ENCODE measurements at regions not wholly inside any gene's neighbourhood (a gene's known extent, or its start where the extent isn't known, plus 50 kb on each side); places are given as distances from the start of the nearest gene placed in this dataset.

GRCh38 chr4:108335081-108335480 lies 166.3 kb upstream of the LEF1 start:
- intact Hi-C loops (cut with micrococcal nuclease; ENCODE audit: unreplicated experiment), result no loop called here
- no peak for DNase-seq (ENCODE audit: low spot score)
- TF ChIP-seq, protein P1, sequence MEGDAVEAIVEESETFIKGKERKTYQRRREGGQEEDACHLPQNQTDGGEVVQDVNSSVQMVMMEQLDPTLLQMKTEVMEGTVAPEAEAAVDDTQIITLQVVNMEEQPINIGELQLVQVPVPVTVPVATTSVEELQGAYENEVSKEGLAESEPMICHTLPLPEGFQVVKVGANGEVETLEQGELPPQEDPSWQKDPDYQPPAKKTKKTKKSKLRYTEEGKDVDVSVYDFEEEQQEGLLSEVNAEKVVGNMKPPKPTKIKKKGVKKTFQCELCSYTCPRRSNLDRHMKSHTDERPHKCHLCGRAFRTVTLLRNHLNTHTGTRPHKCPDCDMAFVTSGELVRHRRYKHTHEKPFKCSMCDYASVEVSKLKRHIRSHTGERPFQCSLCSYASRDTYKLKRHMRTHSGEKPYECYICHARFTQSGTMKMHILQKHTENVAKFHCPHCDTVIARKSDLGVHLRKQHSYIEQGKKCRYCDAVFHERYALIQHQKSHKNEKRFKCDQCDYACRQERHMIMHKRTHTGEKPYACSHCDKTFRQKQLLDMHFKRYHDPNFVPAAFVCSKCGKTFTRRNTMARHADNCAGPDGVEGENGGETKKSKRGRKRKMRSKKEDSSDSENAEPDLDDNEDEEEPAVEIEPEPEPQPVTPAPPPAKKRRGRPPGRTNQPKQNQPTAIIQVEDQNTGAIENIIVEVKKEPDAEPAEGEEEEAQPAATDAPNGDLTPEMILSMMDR (conservative IDR thresholded peaks at IDR 0.05; ENCODE audit: low read length), result no peak
- H3K4me2 ChIP-seq (ENCODE audit: low read length), result no peak overlapping the region
- H3K4me3 ChIP-seq (ENCODE audit: low read depth, low read length, poor library complexity, severe bottlenecking), result no peak overlapping the region
- no peaks in the 10 kb centered on the region for H3K9me2 ChIP-seq (ENCODE audit: insufficient read depth, low read length)
- H3K27ac ChIP-seq (ENCODE audit: low read depth, low read length, poor library complexity, severe bottlenecking), result no peak overlapping the region
- no peaks in the 10 kb centered on the region for H3K79me2 ChIP-seq (ENCODE audit: insufficient read depth, low read depth, low read length)
- POLR2A ChIA-PET, result interaction anchor here (1.3 kb wide), 2 partner anchors 8 to 13 kb away, joined by 3 to 4 read pairs; no protein-coding TSS in a partner anchor
- no peaks in the 10 kb centered on the region for H3K4me1 ChIP-seq (ENCODE audit: insufficient read depth, low read length, poor library complexity, severe bottlenecking)
- H3K9me3 ChIP-seq (ENCODE audit: low read length), result no peaks in the 10 kb centered on the region
- H3K36me3 ChIP-seq (ENCODE audit: insufficient read depth, low read length), result no peaks in the 10 kb centered on the region
- no TSS peak for BruUV-seq (replicated peaks)
- H2AFZ ChIP-seq (ENCODE audit: low read length), result no peak overlapping the region
- CTCF ChIA-PET (ENCODE audit: unreplicated experiment), result no interaction called here
- no peaks in the 10 kb centered on the region for H4K20me1 ChIP-seq (ENCODE audit: insufficient read depth, low read length)

- DNase-seq (ENCODE audit: low spot score), result no peak
- no peak overlapping the region for H3K27ac ChIP-seq (ENCODE audit: low read depth, low read length, poor library complexity, severe bottlenecking)
- no peaks in the 10 kb centered on the region for H3K9me2 ChIP-seq (ENCODE audit: insufficient read depth, low read length)
- intact Hi-C loops (cut with micrococcal nuclease; ENCODE audit: unreplicated experiment), result no loop called here
- CTCF ChIA-PET (ENCODE audit: unreplicated experiment), result no interaction called here
- POLR2A ChIA-PET, result no interaction called here
- no peaks in the 10 kb centered on the region for H3K36me3 ChIP-seq (ENCODE audit: insufficient read depth, low read length)
- H3K79me2 ChIP-seq (ENCODE audit: insufficient read depth, low read depth, low read length), result no peaks in the 10 kb centered on the region
- no peaks in the 10 kb centered on the region for H4K20me1 ChIP-seq (ENCODE audit: insufficient read depth, low read length)
- no peak overlapping the region for H3K4me2 ChIP-seq (ENCODE audit: low read length)
- no peaks in the 10 kb centered on the region for H3K9me3 ChIP-seq (ENCODE audit: low read length)
- no TSS peak for BruUV-seq (replicated peaks)
- H3K4me1 ChIP-seq (ENCODE audit: insufficient read depth, low read length, poor library complexity, severe bottlenecking), result no peaks in the 10 kb centered on the region
- TF ChIP-seq, protein P1 (conservative IDR thresholded peaks at IDR 0.05; ENCODE audit: low read length), result no peak
- TF ChIP-seq EZH2phosphoT487 (IDR thresholded peaks at IDR 0.05; ENCODE audit: borderline replicate concordance, low read depth, low read length), result no peak
- no peak overlapping the region for H3K4me3 ChIP-seq (ENCODE audit: low read depth, low read length, poor library complexity, severe bottlenecking)
- H2AFZ ChIP-seq (ENCODE audit: low read length), result no peak overlapping the region
Observed at GRCh38 chr4:108334031-108334430, 165.3 kb upstream of the LEF1 start.

GRCh38 chr4:108333353-108333942 lies 164.7 kb upstream of the LEF1 start:
- Histone ChIP-seq H3K4me1 (ENCODE audit: insufficient read depth, low read length, poor library complexity, severe bottlenecking) (no peaks in the 10 kb centered on the region), H3K79me2 (ENCODE audit: insufficient read depth, low read depth, low read length) (no peaks in the 10 kb centered on the region), H3K4me3 (ENCODE audit: low read depth, low read length, poor library complexity, severe bottlenecking) (no peak overlapping the region), H3K9me3 (ENCODE audit: low read length) (no peaks in the 10 kb centered on the region), H4K20me1 (ENCODE audit: insufficient read depth, low read length) (no peaks in the 10 kb centered on the region), H3K4me2 (ENCODE audit: low read length) (no peak overlapping the region), H3K27ac (ENCODE audit: low read depth, low read length, poor library complexity, severe bottlenecking) (no peak overlapping the region), H3K9me2 (ENCODE audit: insufficient read depth, low read length) (no peaks in the 10 kb centered on the region), H3K36me3 (ENCODE audit: insufficient read depth, low read length) (no peaks in the 10 kb centered on the region), H2AFZ (ENCODE audit: low read length) (no peak overlapping the region)
- TF ChIP-seq, protein P1 (conservative IDR thresholded peaks at IDR 0.05; ENCODE audit: low read length), result no peak
- TF ChIP-seq EZH2phosphoT487 (IDR thresholded peaks at IDR 0.05; ENCODE audit: borderline replicate concordance, low read depth, low read length), result no peak
- intact Hi-C loops (cut with micrococcal nuclease; ENCODE audit: unreplicated experiment), result no loop called here
- no peak for DNase-seq (ENCODE audit: low spot score)
- no TSS peak for BruUV-seq (replicated peaks)
- ChIA-PET POLR2A (interaction anchor here (0.7 kb wide), 1 partner anchor 352 kb away, joined by 5 read pairs; no protein-coding TSS in a partner anchor), CTCF (ENCODE audit: unreplicated experiment) (no interaction called here)

All from OCI-LY7 (cell line).